K562 (cell line): ENCODE measurements at regions not wholly inside any gene's neighbourhood (a gene's known extent, or its start where the extent isn't known, plus 50 kb on each side); places are given as distances from the start of the nearest gene placed in this dataset.

ENCODE experiments used
- ATAC-seq: fragments of 200-7000 bp; cut with Tn5 transposase; 3 replicates; pipeline ENCODE4 v1.9.1; 2020; ENCODE audit warnings: moderate library complexity
- BruUV-seq: library from RNA; stranded (reverse); fragments of 400-500 nt; replicated peaks from 2 replicates; lab custom pipeline; 2021; lab: Mats Ljungman, UMichigan
- CTCF ChIA-PET: fragments of 300-600 bp; formaldehyde crosslinking; extraction: SDS; loops from one replicate; lab custom pipeline; 2021; ENCODE audit warnings: low intra/inter-chr PET ratio; lab: Yijun Ruan, JAX
- POLR2A ChIA-PET: fragments of 300-600, 350-650 bp; sonication (Branson Sonifier 250); formaldehyde crosslinking; extraction: SDS; loops from one replicate; lab custom pipeline; 2021; ENCODE audit warnings: antibody characterized with exemption, inconsistent platforms; lab: Yijun Ruan, JAX
- DNase-seq, 4 experiments: peaks; one replicate each; pipeline versions ENCODE4 v3.0.0 to v3.0.0-alpha.2; 2011 to 2018; ENCODE audit warnings: low spot score in 3 of 4, mixed read lengths in 3 of 4; ENCODE audit errors: extremely low read depth in 1 of 4
- FAIRE-seq: peaks from 2 replicates; lab custom pipeline; 2011; peaks lifted over from hg19 to GRCh38; lab: Jason Lieb, UNC
- H2AFZ ChIP-seq: 2 replicates; pipeline ENCODE4 v1.6.0; 2011; ENCODE audit warnings: low read depth, low read length, control low read depth, inconsistent platforms
- H3K27ac ChIP-seq: fragments of 200-600 bp; 3 replicates; pipeline ENCODE4 v1.8.0; 2011; ENCODE audit warnings: low read depth, mild to moderate bottlenecking, control low read depth, inconsistent platforms, low read length, moderate library complexity, mixed read lengths; ENCODE audit errors: extremely low read depth
- H3K27me3 ChIP-seq, 2 experiments: fragments of 300-600 bp in 1 of 2; 2 replicates in 1 of 2; 3 replicates in 1 of 2; pipeline versions ENCODE4 v1.6.0 to v1.8.0; 2011; ENCODE audit warnings: inconsistent platforms in 2 of 2, low read length in 2 of 2, mild to moderate bottlenecking in 1 of 2, mixed read lengths in 1 of 2, moderate library complexity in 1 of 2; ENCODE audit not compliant: control insufficient read depth in 2 of 2, insufficient read depth in 2 of 2
- H3K36me3 ChIP-seq: fragments of 300-600 bp; 3 replicates; pipeline ENCODE4 v1.8.0; 2011; ENCODE audit warnings: mild to moderate bottlenecking, low read length, inconsistent platforms; ENCODE audit not compliant: control insufficient read depth, insufficient read depth
- H3K4me1 ChIP-seq, 2 experiments: fragments of 200-600 bp in 1 of 2; replicated peaks in 1 of 2; 2 replicates in 1 of 2; 3 replicates in 1 of 2; pipeline versions ENCODE4 v1.5.1 to v1.8.0; 2011; ENCODE audit warnings: inconsistent platforms in 2 of 2, low read length in 2 of 2, mild to moderate bottlenecking in 1 of 2, mixed read lengths in 1 of 2, moderate library complexity in 1 of 2; ENCODE audit not compliant: control insufficient read depth in 2 of 2, insufficient read depth in 2 of 2
- H3K4me2 ChIP-seq: 2 replicates; pipeline ENCODE4 v1.6.1; 2011; ENCODE audit warnings: low read length, control low read depth, inconsistent platforms, mixed read lengths; ENCODE audit not compliant: insufficient read depth
- H3K4me3 ChIP-seq: fragments of 200-600 bp; sonication (generic), shearing (Covaris generic); 2 replicates; pipeline ENCODE4 v1.5.1; 2016; ENCODE audit warnings: control low read depth, inconsistent platforms
- H3K79me2 ChIP-seq: fragments of 200-600 bp; 3 replicates; pipeline ENCODE4 v1.8.0; 2011; ENCODE audit warnings: low read length, inconsistent platforms; ENCODE audit not compliant: control insufficient read depth, insufficient read depth
- H3K9ac ChIP-seq, 2 experiments: 2 replicates each; pipeline versions ENCODE4 v1.6.0 to v1.6.1; 2011; ENCODE audit warnings: low read depth in 2 of 2, low read length in 2 of 2, control low read depth in 1 of 2, inconsistent platforms in 1 of 2, mild to moderate bottlenecking in 1 of 2, mixed read lengths in 1 of 2; ENCODE audit not compliant: insufficient read depth in 1 of 2
- H3K9me1 ChIP-seq: one replicate; pipeline ENCODE4 v1.6.0; 2011; ENCODE audit warnings: inconsistent platforms, mild to moderate bottlenecking, low read length, moderate library complexity; ENCODE audit not compliant: control insufficient read depth, insufficient read depth
- H3K9me3 ChIP-seq: replicated peaks from 2 replicates; pipeline ENCODE4 v1.5.1; 2011; ENCODE audit warnings: low read depth, low read length, inconsistent platforms; ENCODE audit not compliant: control insufficient read depth, insufficient read depth
- H4K20me1 ChIP-seq: replicated peaks from 2 replicates; pipeline ENCODE4 v1.6.1; 2011; ENCODE audit warnings: low read length, inconsistent platforms, mixed read lengths; ENCODE audit not compliant: control insufficient read depth, insufficient read depth
- FOXJ3 ChIP-seq: sonication (generic); formaldehyde crosslinking; IDR thresholded peaks from 2 replicates; pipeline ENCODE4 v1.4.0; 2020; ENCODE audit warnings: mild to moderate bottlenecking, missing genetic modification reagents
- KDM5B ChIP-seq: fragments of 200-600 bp; sonication (generic); IDR thresholded peaks from 2 replicates; pipeline ENCODE4 v1.6.1; 2012; ENCODE audit warnings: low read depth, mild to moderate bottlenecking, moderate library complexity, low read length, control low read depth, inconsistent platforms; ENCODE audit not compliant: insufficient replicate concordance
- LEF1 ChIP-seq: fragments of 450-650 bp; IDR thresholded peaks from 2 replicates; pipeline ENCODE4 v1.6.1; 2016; ENCODE audit warnings: mild to moderate bottlenecking
- MCM2 ChIP-seq: fragments of 450-650 bp; IDR thresholded peaks from 2 replicates; pipeline ENCODE4 v1.6.1; 2017; ENCODE audit warnings: low read depth, mild to moderate bottlenecking
- MXI1 ChIP-seq: IDR thresholded peaks from 2 replicates; pipeline ENCODE4 v1.6.1; 2011; ENCODE audit warnings: low read depth, mild to moderate bottlenecking, improper control_type of control experiment, low read length
- NFRKB ChIP-seq: fragments of 450-650 bp; IDR thresholded peaks from 2 replicates; pipeline ENCODE4 v1.6.1; 2016; ENCODE audit warnings: low read depth
- RBM39 ChIP-seq: fragments of 200-400 bp; formaldehyde crosslinking; optimal IDR thresholded peaks from 2 replicates; pipeline ENCODE3; 2018; ENCODE audit warnings: low read depth, low read length
- SIX5 ChIP-seq, 2 experiments: IDR thresholded peaks; 2 replicates each; pipeline ENCODE4 v1.6.1; 2011; ENCODE audit warnings: low read length in 2 of 2, borderline replicate concordance in 1 of 2, low read depth in 1 of 2, mild to moderate bottlenecking in 1 of 2, moderate library complexity in 1 of 2; ENCODE audit not compliant: insufficient read depth in 1 of 2
- SMARCE1 ChIP-seq: fragments of 450-650 bp; IDR thresholded peaks from 2 replicates; pipeline ENCODE4 v1.7.1; 2016; ENCODE audit warnings: mild to moderate bottlenecking
- STAT5A ChIP-seq: IDR thresholded peaks from 2 replicates; pipeline ENCODE4 v1.6.1; 2012; ENCODE audit warnings: low read length, inconsistent platforms, borderline replicate concordance
- ZC3H4 ChIP-seq: sonication (generic); formaldehyde crosslinking; IDR thresholded peaks from 2 replicates; pipeline ENCODE4 v1.9.0; 2021; ENCODE audit warnings: missing genetic modification reagents, borderline replicate concordance
- ZC3H8 ChIP-seq: fragments of 450-650 bp; IDR thresholded peaks from 2 replicates; pipeline ENCODE4 v1.6.1; 2017
- ZKSCAN3 ChIP-seq: fragments of 250-450 bp; sonication (Bioruptor Pico); IDR thresholded peaks from 2 replicates; pipeline ENCODE4 v1.4.0; 2020
- ZNF311 ChIP-seq: fragments of 250-450 bp; sonication (Bioruptor Pico); IDR thresholded peaks from 2 replicates; pipeline ENCODE4 v1.4.0; 2020; ENCODE audit warnings: mild to moderate bottlenecking, moderate library complexity
- ZNF436 ChIP-seq: fragments of 250-450, 450-650 bp; sonication (Bioruptor Pico); formaldehyde crosslinking; IDR thresholded peaks from 2 replicates; pipeline ENCODE4 v1.7.0; 2020; ENCODE audit warnings: mild to moderate bottlenecking
- ZNF507 ChIP-seq: conservative IDR thresholded peaks from 2 replicates; pipeline ENCODE4 v1.6.1; 2017; ENCODE audit warnings: missing genetic modification characterization, missing compliant biosample characterization
- WGBS: fragments of 100-300 bp; shearing (Covaris generic); methylation state at CpG from one replicate; pipeline ENCODE4 v1.1.6; 2016; ENCODE audit warnings: low coverage, mixed read lengths; ENCODE audit not compliant: insufficient coverage; ENCODE audit errors: missing lambda C conversion rate; 5-methylcytosine and 5-hydroxymethylcytosine counted together
- in situ Hi-C: fragments of 300-500 bp; cut with MboI; formaldehyde crosslinking; loops from 4 replicates; pipeline ENCODE4 v1.15.0; 2018; ENCODE audit warnings: inconsistent platforms, mixed read lengths
- intact Hi-C: fragments of 100-400 bp; cut with micrococcal nuclease; formaldehyde crosslinking; loops from 2 replicates; pipeline ENCODE4 v1.14.2; 2022
- TF ChIP-seq, protein P1 (sequence below): fragments of 250-450 bp; sonication (Bioruptor Pico); IDR thresholded peaks from 2 replicates; pipeline ENCODE4 v1.5.0; 2020; ENCODE audit warnings: mild to moderate bottlenecking, borderline replicate concordance
- TF ChIP-seq, protein P2 (sequence below): sonication (generic); formaldehyde crosslinking; IDR thresholded peaks from 2 replicates; pipeline ENCODE4 v1.8.0; 2022; ENCODE audit warnings: mild to moderate bottlenecking, missing genetic modification reagents

DNA sequence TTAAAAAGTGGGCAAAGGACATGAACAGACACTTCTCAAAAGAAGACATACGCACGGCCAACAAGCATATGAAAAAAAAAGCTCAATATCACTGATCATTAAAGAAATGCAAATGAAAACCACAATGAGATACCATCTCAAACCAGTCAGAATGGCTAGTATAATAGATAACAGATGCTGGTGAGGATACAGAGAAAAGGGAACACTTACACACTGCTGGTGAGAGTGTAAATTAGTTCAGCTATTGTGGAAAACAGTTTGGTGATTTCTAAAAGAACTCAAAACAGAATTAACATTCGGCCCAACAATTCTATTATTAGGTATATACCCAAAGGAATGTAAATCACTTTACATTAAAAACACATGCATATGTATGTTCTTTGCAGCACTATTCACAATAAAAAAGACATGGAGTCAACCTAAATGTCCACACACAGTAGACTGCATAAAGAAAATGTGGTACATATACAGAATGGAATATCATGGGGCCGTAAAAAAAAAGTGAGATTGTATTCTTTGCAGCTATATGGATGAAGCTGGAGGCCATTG, 1569.0 kb downstream of the OLFM4 start:
- H3K36me3 ChIP-seq = no peaks in the 10 kb centered on the region
- no peaks in the 10 kb centered on the region for H3K27me3 ChIP-seq
- WGBS = 0% methylated on average over 4 of the region's 4 CpGs
- no peaks in the 10 kb centered on the region for H3K9me1 ChIP-seq
- H3K4me1 ChIP-seq = no peaks in the 10 kb centered on the region
- H4K20me1 ChIP-seq = no peaks in the 10 kb centered on the region
- no peak for ATAC-seq
- FAIRE-seq = no peak
- CTCF ChIA-PET = no interaction called here
- intact Hi-C loops (no loop called here), in situ Hi-C loops (no loop called here)
- no peak overlapping the region for H3K9ac ChIP-seq
- no peak overlapping the region for H3K4me3 ChIP-seq
- H3K4me2 ChIP-seq = no peak overlapping the region
- BruUV-seq = no TSS peak
- H3K9me3 ChIP-seq = no peaks in the 10 kb centered on the region; the same call in 1 of the 2 replicates
- POLR2A ChIA-PET = no interaction called here
- no peak for DNase-seq
- no peak overlapping the region for H3K27ac ChIP-seq
- TF ChIP-seq MCM2 (no peak), KDM5B (no peak), SMARCE1 (no peak), MXI1 (no peak), ZC3H4 (CRISPR knock-in tag) (no peak), SIX5 (IDR thresholded peaks at IDR 0.05; ENCODE audit: borderline replicate concordance in 1 of 2, insufficient read depth in 1 of 2, low read depth in 1 of 2, low read length in 2 of 2) (no peak), ZKSCAN3 (no peak), ZNF507 (tag) (no peak), ZNF311 (CRISPR knock-in tag) (no peak), LEF1 (no peak), STAT5A (no peak), ZC3H8 (no peak), FOXJ3 (CRISPR knock-in tag) (no peak), ZNF436 (CRISPR knock-in tag) (no peak), NFRKB (no peak), RBM39 (no peak)
- TF ChIP-seq, protein P1, sequence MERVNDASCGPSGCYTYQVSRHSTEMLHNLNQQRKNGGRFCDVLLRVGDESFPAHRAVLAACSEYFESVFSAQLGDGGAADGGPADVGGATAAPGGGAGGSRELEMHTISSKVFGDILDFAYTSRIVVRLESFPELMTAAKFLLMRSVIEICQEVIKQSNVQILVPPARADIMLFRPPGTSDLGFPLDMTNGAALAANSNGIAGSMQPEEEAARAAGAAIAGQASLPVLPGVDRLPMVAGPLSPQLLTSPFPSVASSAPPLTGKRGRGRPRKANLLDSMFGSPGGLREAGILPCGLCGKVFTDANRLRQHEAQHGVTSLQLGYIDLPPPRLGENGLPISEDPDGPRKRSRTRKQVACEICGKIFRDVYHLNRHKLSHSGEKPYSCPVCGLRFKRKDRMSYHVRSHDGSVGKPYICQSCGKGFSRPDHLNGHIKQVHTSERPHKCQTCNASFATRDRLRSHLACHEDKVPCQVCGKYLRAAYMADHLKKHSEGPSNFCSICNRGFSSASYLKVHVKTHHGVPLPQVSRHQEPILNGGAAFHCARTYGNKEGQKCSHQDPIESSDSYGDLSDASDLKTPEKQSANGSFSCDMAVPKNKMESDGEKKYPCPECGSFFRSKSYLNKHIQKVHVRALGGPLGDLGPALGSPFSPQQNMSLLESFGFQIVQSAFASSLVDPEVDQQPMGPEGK = no peak
- TF ChIP-seq, protein P2, sequence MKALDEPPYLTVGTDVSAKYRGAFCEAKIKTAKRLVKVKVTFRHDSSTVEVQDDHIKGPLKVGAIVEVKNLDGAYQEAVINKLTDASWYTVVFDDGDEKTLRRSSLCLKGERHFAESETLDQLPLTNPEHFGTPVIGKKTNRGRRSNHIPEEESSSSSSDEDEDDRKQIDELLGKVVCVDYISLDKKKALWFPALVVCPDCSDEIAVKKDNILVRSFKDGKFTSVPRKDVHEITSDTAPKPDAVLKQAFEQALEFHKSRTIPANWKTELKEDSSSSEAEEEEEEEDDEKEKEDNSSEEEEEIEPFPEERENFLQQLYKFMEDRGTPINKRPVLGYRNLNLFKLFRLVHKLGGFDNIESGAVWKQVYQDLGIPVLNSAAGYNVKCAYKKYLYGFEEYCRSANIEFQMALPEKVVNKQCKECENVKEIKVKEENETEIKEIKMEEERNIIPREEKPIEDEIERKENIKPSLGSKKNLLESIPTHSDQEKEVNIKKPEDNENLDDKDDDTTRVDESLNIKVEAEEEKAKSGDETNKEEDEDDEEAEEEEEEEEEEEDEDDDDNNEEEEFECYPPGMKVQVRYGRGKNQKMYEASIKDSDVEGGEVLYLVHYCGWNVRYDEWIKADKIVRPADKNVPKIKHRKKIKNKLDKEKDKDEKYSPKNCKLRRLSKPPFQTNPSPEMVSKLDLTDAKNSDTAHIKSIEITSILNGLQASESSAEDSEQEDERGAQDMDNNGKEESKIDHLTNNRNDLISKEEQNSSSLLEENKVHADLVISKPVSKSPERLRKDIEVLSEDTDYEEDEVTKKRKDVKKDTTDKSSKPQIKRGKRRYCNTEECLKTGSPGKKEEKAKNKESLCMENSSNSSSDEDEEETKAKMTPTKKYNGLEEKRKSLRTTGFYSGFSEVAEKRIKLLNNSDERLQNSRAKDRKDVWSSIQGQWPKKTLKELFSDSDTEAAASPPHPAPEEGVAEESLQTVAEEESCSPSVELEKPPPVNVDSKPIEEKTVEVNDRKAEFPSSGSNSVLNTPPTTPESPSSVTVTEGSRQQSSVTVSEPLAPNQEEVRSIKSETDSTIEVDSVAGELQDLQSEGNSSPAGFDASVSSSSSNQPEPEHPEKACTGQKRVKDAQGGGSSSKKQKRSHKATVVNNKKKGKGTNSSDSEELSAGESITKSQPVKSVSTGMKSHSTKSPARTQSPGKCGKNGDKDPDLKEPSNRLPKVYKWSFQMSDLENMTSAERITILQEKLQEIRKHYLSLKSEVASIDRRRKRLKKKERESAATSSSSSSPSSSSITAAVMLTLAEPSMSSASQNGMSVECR (CRISPR knock-in tag) = no peak
- no peaks in the 10 kb centered on the region for H3K79me2 ChIP-seq
- no peak overlapping the region for H2AFZ ChIP-seq
